ENCODE measurements at regions not wholly inside any gene's neighbourhood (a gene's known extent, or its start where the extent isn't known, plus 50 kb on each side); places are given as distances from the start of the nearest gene placed in this dataset.
A peak's percentile ranks its signal among the peaks of the same experiment; 100 is the strongest.
"Not testable (repeated sequence)": the region's sequence is repeated elsewhere in the genome, so short reads cannot be mapped to it uniquely, and the experiment has no call there.

- H3K23me2 ChIP-seq (ENCODE audit: low read depth, low read length); H3K23ac ChIP-seq (ENCODE audit: insufficient read length); DNase-seq (ENCODE audit: low read depth in 1 of 2, low spot score in 2 of 2); H3K79me2 ChIP-seq (ENCODE audit: control insufficient read depth in 1 of 2, insufficient read depth in 2 of 2, low read length in 2 of 2); H2AFZ ChIP-seq (ENCODE audit: low read length); FAIRE-seq; CTCF ChIA-PET (ENCODE audit: partially characterized antibody); H4K20me1 ChIP-seq (replicated peaks in 1 of 2; ENCODE audit: control insufficient read depth in 1 of 2, insufficient read depth in 2 of 2, low read length in 2 of 2); H4K8ac ChIP-seq (ENCODE audit: extremely low read depth, insufficient read depth, low read length); H3K79me1 ChIP-seq (ENCODE audit: low read depth, low read length); H3K36me3 ChIP-seq (ENCODE audit: control insufficient read depth in 2 of 4, insufficient read depth in 4 of 4, low read length in 3 of 4); H2BK15ac ChIP-seq (ENCODE audit: low read length); H3K27me3 ChIP-seq (replicated peaks in 1 of 4; ENCODE audit: control insufficient read depth in 3 of 4, extremely low read depth in 1 of 4, insufficient read depth in 3 of 4, low read length in 3 of 4); H3K9me3 ChIP-seq (ENCODE audit: insufficient read depth in 2 of 2, low read depth in 1 of 2, low read length in 1 of 2); H2BK20ac ChIP-seq (ENCODE audit: low read length); H2BK12ac ChIP-seq (ENCODE audit: low read depth, low read length): not testable (repeated sequence)
- peak overlapping the region; percentile 100; the same call in 1 of the 2 replicates for H2BK5ac ChIP-seq (ENCODE audit: low read depth, low read length)
- peaks cover 4 to 15% (median 10%) of the 10 kb centered on the region in 4 experiments for H3K4me1 ChIP-seq (replicated peaks in 1 of 4; ENCODE audit: control insufficient read depth in 3 of 4, insufficient read depth in 4 of 4, low read length in 3 of 4)
- 13% methylated on average over 3 of the region's 3 CpGs; no CpG with 5 or more reads in 1 of the 2 experiments for WGBS, 2 experiments (ENCODE audit: extremely low coverage in 1 of 2, insufficient coverage in 1 of 2, insufficient read length in 1 of 2, insufficient replicate concordance in 2 of 2, low coverage in 1 of 2, low lambda C conversion rate in 2 of 2, missing lambda C conversion rate in 1 of 2)
- H2BK120ac ChIP-seq (replicated peaks; ENCODE audit: low read depth, low read length), result peak overlapping the region; percentile 97
- peak overlapping the region; percentile 0 for H3K14ac ChIP-seq (ENCODE audit: insufficient read length)
- H3K4ac ChIP-seq (replicated peaks; ENCODE audit: insufficient read length, low read depth, low read length), result peak overlapping the region; percentile 34
- peak overlapping the region; percentile 14 to 56 (median 36); a peak in 4 of 8 replicates for H3K4me3 ChIP-seq (ENCODE audit: extremely low read depth in 1 of 4, insufficient read depth in 2 of 4, low read depth in 3 of 4, low read length in 4 of 4)
- H3K9ac ChIP-seq (replicated peaks in 1 of 4; ENCODE audit: extremely low read depth in 1 of 4, low read depth in 3 of 4, low read length in 3 of 4), result peak overlapping the region in 3 of 4 experiments; percentile 21 to 32 (median 26); a peak in 3 of 7 replicates
- peak overlapping the region; percentile 92 for H3K56ac ChIP-seq (replicated peaks; ENCODE audit: insufficient read length, low read depth, low read length)
- H3K4me2 ChIP-seq (ENCODE audit: insufficient read depth in 1 of 2, low read depth in 2 of 2, low read length in 2 of 2), result peak overlapping the region; percentile 57 to 84
- POLR2A ChIA-PET (ENCODE audit: partially characterized antibody), result interaction anchor here (0.8 to 6.6 kb wide), 8 partner anchors 8 to 155 kb away, joined by 3 to 54 read pairs (median 4); no protein-coding TSS in a partner anchor
- peak overlapping the region; percentile 19 for H4K5ac ChIP-seq (ENCODE audit: insufficient read length, low read depth, low read length)
- peak overlapping the region; percentile 97; the same call in 1 of the 2 replicates for H2AK5ac ChIP-seq (ENCODE audit: low read depth, low read length)
- H4K91ac ChIP-seq (replicated peaks; ENCODE audit: insufficient read length, low read length), result peak overlapping the region; percentile 88
- peak overlapping the region; percentile 99 for H3K18ac ChIP-seq (ENCODE audit: extremely low read depth, low read length)
- H3K27ac ChIP-seq (ENCODE audit: low read depth, low read length), result peak overlapping the region; percentile 75
These were observed 255.0 kb upstream of the SPTLC3 start for GRCh38 chr20:12753742-12754141.

GRCh38 chr20:12759493-12759892 lies 249.3 kb upstream of the SPTLC3 start:
- H3K79me2 ChIP-seq (ENCODE audit: control insufficient read depth in 1 of 2, insufficient read depth in 2 of 2, low read length in 2 of 2); H2AFZ ChIP-seq (ENCODE audit: low read length); H4K20me1 ChIP-seq (replicated peaks in 1 of 2; ENCODE audit: control insufficient read depth in 1 of 2, insufficient read depth in 2 of 2, low read length in 2 of 2); DNase-seq (ENCODE audit: low read depth in 1 of 2, low spot score in 2 of 2); H3K9me3 ChIP-seq (ENCODE audit: insufficient read depth in 2 of 2, low read depth in 1 of 2, low read length in 1 of 2); H4K91ac ChIP-seq (replicated peaks; ENCODE audit: insufficient read length, low read length); H3K23ac ChIP-seq (ENCODE audit: insufficient read length); H2BK20ac ChIP-seq (ENCODE audit: low read length); H4K5ac ChIP-seq (ENCODE audit: insufficient read length, low read depth, low read length); CTCF ChIA-PET (ENCODE audit: partially characterized antibody); H3K79me1 ChIP-seq (ENCODE audit: low read depth, low read length); H2BK15ac ChIP-seq (ENCODE audit: low read length); H2AK5ac ChIP-seq (ENCODE audit: low read depth, low read length); H3K14ac ChIP-seq (ENCODE audit: insufficient read length); H3K56ac ChIP-seq (replicated peaks; ENCODE audit: insufficient read length, low read depth, low read length); H3K4ac ChIP-seq (replicated peaks; ENCODE audit: insufficient read length, low read depth, low read length); H3K9ac ChIP-seq (replicated peaks in 1 of 4; ENCODE audit: extremely low read depth in 1 of 4, low read depth in 3 of 4, low read length in 3 of 4); FAIRE-seq; H4K8ac ChIP-seq (ENCODE audit: extremely low read depth, insufficient read depth, low read length); H3K4me3 ChIP-seq (ENCODE audit: extremely low read depth in 1 of 4, insufficient read depth in 2 of 4, low read depth in 3 of 4, low read length in 4 of 4); H2BK12ac ChIP-seq (ENCODE audit: low read depth, low read length); H3K23me2 ChIP-seq (ENCODE audit: low read depth, low read length); H3K27me3 ChIP-seq (replicated peaks in 1 of 4; ENCODE audit: control insufficient read depth in 3 of 4, extremely low read depth in 1 of 4, insufficient read depth in 3 of 4, low read length in 3 of 4): not testable (repeated sequence)
- POLR2A ChIA-PET (ENCODE audit: partially characterized antibody), result interaction anchor here (5.2 kb wide), 1 partner anchor 9 kb away, joined by 54 read pairs; no protein-coding TSS in a partner anchor
- Histone ChIP-seq H2BK120ac (replicated peaks; ENCODE audit: low read depth, low read length) (peak overlapping the region; percentile 47), H3K36me3 (ENCODE audit: control insufficient read depth in 2 of 4, insufficient read depth in 4 of 4, low read length in 3 of 4) (peaks cover 0 to 42% (median 7%) of the 10 kb centered on the region in 4 experiments; a peak in 3 of 8 replicates), H3K27ac (ENCODE audit: low read depth, low read length) (0 out of 2 replicates have a peak overlapping the region, but pooled peaks have one; percentile 8), H2BK5ac (ENCODE audit: low read depth, low read length) (peak overlapping the region; percentile 9; the same call in 1 of the 2 replicates), H3K4me2 (ENCODE audit: insufficient read depth in 1 of 2, low read depth in 2 of 2, low read length in 2 of 2) (0 out of 4 replicates have a peak overlapping the region, but pooled peaks of 1 of the 2 experiments have one; percentile 26), H3K18ac (ENCODE audit: extremely low read depth, low read length) (peak overlapping the region; percentile 82), H3K4me1 (replicated peaks in 1 of 4; ENCODE audit: control insufficient read depth in 3 of 4, insufficient read depth in 4 of 4, low read length in 3 of 4) (peaks cover 0 to 27% (median 11%) of the 10 kb centered on the region in 4 experiments; a peak in 3 of 7 replicates)
- 61% methylated on average over 4 of the region's 5 CpGs; no CpG with 5 or more reads in 1 of the 2 experiments for WGBS, 2 experiments (ENCODE audit: extremely low coverage in 1 of 2, insufficient coverage in 1 of 2, insufficient read length in 1 of 2, insufficient replicate concordance in 2 of 2, low coverage in 1 of 2, low lambda C conversion rate in 2 of 2, missing lambda C conversion rate in 1 of 2)

Data from H1 (cell line).